T-helper 1 cell treated with Interleukin-12 subunit alpha and Interleukin-12 subunit beta and Interleukin-4 antibody, amounts not matched to agents 30 μg/mL and 1 μg/mL, for 36 hours (primary cell): ENCODE measurements at regions not wholly inside any gene's neighbourhood (a gene's known extent, or its start where the extent isn't known, plus 50 kb on each side); places are given as distances from the start of the nearest gene placed in this dataset.

Experiments used
- H3K27ac Mint-ChIP-seq: one replicate; pipeline ENCODE4 v1.8.0; 2021; ENCODE audit warnings: mild to moderate bottlenecking, mixed read lengths
- H3K27me3 Mint-ChIP-seq: one replicate; pipeline ENCODE4 v1.8.0; 2021; ENCODE audit warnings: low read depth, mixed read lengths
- H3K36me3 Mint-ChIP-seq: one replicate; pipeline ENCODE4 v1.8.0; 2021; ENCODE audit warnings: low read depth, mixed read lengths
- H3K4me1 Mint-ChIP-seq: one replicate; pipeline ENCODE4 v1.8.0; 2021; ENCODE audit warnings: low read depth, mixed read lengths
- H3K4me3 Mint-ChIP-seq: one replicate; pipeline ENCODE4 v1.8.0; 2021; ENCODE audit warnings: mild to moderate bottlenecking, moderate library complexity, mixed read lengths
- H3K9me3 Mint-ChIP-seq: one replicate; pipeline ENCODE4 v1.8.0; 2021; ENCODE audit warnings: mixed read lengths

- H3K4me3 Mint-ChIP-seq, result no peak overlapping the region
- H3K4me1 Mint-ChIP-seq, result no peaks in the 10 kb centered on the region
- H3K9me3 Mint-ChIP-seq, result no peaks in the 10 kb centered on the region
- no peaks in the 10 kb centered on the region for H3K27me3 Mint-ChIP-seq
- no peak overlapping the region for H3K27ac Mint-ChIP-seq
- H3K36me3 Mint-ChIP-seq, result no peaks in the 10 kb centered on the region
Observed at GRCh38 chr13:47170971-47171370, 274.1 kb upstream of the HTR2A start.

- Mint-ChIP-seq H3K9me3 (no peaks in the 10 kb centered on the region), H3K4me3 (no peak overlapping the region), H3K27me3 (no peaks in the 10 kb centered on the region), H3K27ac (no peak overlapping the region), H3K36me3 (no peaks in the 10 kb centered on the region), H3K4me1 (no peaks in the 10 kb centered on the region)
Observed at GRCh38 chr13:47168618-47169017, 271.8 kb upstream of the HTR2A start.

DNA sequence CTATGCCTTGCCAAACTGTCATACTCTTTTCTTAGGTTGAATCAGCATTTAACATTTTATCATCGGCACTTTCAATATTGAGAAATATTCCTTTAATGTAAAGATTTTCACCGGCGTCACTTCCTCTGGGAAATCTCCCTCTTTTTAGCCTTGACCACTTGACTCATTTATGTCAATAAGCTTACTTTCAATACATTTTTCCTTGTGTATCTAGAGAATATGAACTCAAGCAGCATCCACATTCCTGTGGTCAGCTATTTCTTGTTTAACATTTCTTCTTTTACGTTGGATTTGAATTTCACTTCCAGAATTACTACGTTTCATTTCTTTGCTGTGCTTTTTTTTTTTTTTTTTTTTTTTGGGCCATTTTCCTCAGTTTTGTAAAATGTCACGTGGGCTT lies 271.2 kb upstream of the HTR2A start:
- no peaks in the 10 kb centered on the region for H3K27me3 Mint-ChIP-seq
- H3K4me3 Mint-ChIP-seq, result no peak overlapping the region
- no peak overlapping the region for H3K27ac Mint-ChIP-seq

GRCh38 chr13:47166336-47166735 lies 269.5 kb upstream of the HTR2A start:
- no peak overlapping the region for H3K4me3 Mint-ChIP-seq

More for the DNA sequence above, 271.2 kb upstream of the HTR2A start:
- H3K4me1 Mint-ChIP-seq, result no peaks in the 10 kb centered on the region
- no peaks in the 10 kb centered on the region for H3K36me3 Mint-ChIP-seq
- no peaks in the 10 kb centered on the region for H3K9me3 Mint-ChIP-seq

GRCh38 chr13:47159853-47160550 lies 263.1 kb upstream of the HTR2A start:
- H3K27me3 Mint-ChIP-seq, result no peaks in the 10 kb centered on the region
- no peak overlapping the region for H3K27ac Mint-ChIP-seq
- peaks cover 6% of the 10 kb centered on the region for H3K9me3 Mint-ChIP-seq
- no peaks in the 10 kb centered on the region for H3K36me3 Mint-ChIP-seq
- H3K4me3 Mint-ChIP-seq, result no peak overlapping the region
- H3K4me1 Mint-ChIP-seq, result no peaks in the 10 kb centered on the region

More at GRCh38 chr13:47166336-47166735, 269.5 kb upstream of the HTR2A start:
- H3K27ac Mint-ChIP-seq, result no peak overlapping the region
- no peaks in the 10 kb centered on the region for H3K4me1 Mint-ChIP-seq
- no peaks in the 10 kb centered on the region for H3K27me3 Mint-ChIP-seq
- no peaks in the 10 kb centered on the region for H3K36me3 Mint-ChIP-seq
- H3K9me3 Mint-ChIP-seq, result no peaks in the 10 kb centered on the region

DNA sequence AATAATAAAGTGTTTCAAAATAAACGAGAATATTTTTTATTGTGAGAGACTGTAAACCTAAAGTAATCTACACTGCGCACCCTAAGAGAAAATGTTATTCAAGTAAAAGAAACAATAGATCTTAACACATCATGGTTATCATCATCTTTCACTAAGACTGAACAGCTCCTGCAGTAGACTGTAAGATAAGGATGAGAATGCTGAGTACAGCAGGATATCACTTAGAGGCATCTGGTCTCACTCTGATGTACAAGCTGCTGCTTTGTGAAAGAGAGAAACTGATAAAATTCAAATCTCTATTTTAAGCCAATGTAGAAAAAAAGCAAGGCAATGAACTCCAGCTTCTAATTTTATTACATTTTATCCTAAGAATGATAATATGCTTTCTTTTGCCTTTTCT lies 261.7 kb upstream of the HTR2A start:
- H3K27me3 Mint-ChIP-seq, result no peaks in the 10 kb centered on the region
- H3K36me3 Mint-ChIP-seq, result no peaks in the 10 kb centered on the region
- peaks cover 6% of the 10 kb centered on the region for H3K9me3 Mint-ChIP-seq
- no peaks in the 10 kb centered on the region for H3K4me1 Mint-ChIP-seq
- no peak overlapping the region for H3K4me3 Mint-ChIP-seq
- H3K27ac Mint-ChIP-seq, result no peak overlapping the region

GRCh38 chr13:47148543-47148942 lies 251.7 kb upstream of the HTR2A start:
- Mint-ChIP-seq H3K27me3 (peaks cover 15% of the 10 kb centered on the region), H3K4me1 (peaks cover 4% of the 10 kb centered on the region), H3K27ac (no peak overlapping the region), H3K9me3 (no peaks in the 10 kb centered on the region), H3K36me3 (no peaks in the 10 kb centered on the region), H3K4me3 (no peak overlapping the region)

DNA sequence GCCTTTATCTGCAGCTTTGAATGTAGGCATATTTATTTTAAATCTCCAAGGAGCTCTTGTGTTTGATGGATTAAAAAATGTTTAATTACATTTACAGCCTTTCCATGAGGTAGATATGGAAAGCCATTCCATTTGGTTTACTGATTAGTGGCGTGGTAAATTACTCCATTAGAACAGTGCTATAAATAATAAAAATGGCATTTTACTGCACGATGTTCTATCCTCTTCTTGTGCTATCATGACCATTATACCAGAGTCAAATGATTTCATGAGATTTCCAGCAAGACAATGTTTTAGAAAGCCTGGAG lies 250.9 kb upstream of the HTR2A start:
- Mint-ChIP-seq H3K4me3 (no peak overlapping the region), H3K27ac (no peak overlapping the region), H3K4me1 (peaks cover 4% of the 10 kb centered on the region), H3K36me3 (no peaks in the 10 kb centered on the region), H3K27me3 (peaks cover 15% of the 10 kb centered on the region), H3K9me3 (no peaks in the 10 kb centered on the region)

DNA sequence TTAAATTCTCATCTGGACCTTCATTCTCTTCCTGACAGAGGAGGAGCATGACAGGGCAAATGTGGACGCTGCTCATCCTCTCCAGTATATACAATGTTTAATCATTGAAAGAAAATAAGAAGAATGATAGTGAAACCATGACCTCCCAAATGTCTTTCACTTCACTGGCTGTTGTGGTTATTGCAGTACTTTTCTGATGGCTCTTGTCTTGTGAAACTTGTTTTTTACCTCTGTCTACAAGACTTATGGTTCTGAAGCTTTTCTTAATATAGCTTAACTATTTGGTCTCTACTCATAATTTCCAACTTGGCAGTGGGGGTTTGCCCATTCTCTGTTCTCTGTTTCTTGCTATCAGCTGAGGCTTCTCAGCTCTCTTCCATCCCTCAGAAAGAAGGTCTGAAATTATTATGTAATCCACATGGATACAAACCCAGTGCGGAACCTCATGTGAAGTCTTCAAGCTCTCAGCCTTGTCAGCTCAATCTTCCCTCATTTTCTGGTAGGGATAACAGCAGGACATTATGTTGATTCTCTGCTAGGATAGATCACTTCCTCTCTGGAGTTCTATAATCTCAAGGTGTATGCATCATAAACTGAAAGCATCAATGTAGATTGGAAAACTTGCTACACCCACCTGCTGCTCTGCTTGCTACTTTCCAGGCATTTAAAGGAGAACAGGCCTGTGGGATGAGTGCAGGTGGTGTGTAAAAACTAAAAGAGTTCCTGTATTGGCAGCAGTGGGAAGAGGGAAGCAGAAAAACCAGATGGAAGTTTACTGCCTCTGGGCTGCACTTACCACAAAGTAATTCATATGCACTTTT lies 250.3 kb upstream of the HTR2A start:
- peaks cover 13% of the 10 kb centered on the region for H3K27me3 Mint-ChIP-seq

GRCh38 chr13:47146136-47146535 lies 249.3 kb upstream of the HTR2A start:
- H3K4me1 Mint-ChIP-seq, result peaks cover 4% of the 10 kb centered on the region
- H3K27me3 Mint-ChIP-seq, result peaks cover 15% of the 10 kb centered on the region
- H3K9me3 Mint-ChIP-seq, result no peaks in the 10 kb centered on the region
- H3K36me3 Mint-ChIP-seq, result no peaks in the 10 kb centered on the region
- no peak overlapping the region for H3K4me3 Mint-ChIP-seq
- no peak overlapping the region for H3K27ac Mint-ChIP-seq

More for the DNA sequence above, 250.3 kb upstream of the HTR2A start:
- Mint-ChIP-seq H3K27ac (no peak overlapping the region), H3K4me3 (no peak overlapping the region), H3K36me3 (no peaks in the 10 kb centered on the region), H3K4me1 (peaks cover 4% of the 10 kb centered on the region), H3K9me3 (no peaks in the 10 kb centered on the region)

DNA sequence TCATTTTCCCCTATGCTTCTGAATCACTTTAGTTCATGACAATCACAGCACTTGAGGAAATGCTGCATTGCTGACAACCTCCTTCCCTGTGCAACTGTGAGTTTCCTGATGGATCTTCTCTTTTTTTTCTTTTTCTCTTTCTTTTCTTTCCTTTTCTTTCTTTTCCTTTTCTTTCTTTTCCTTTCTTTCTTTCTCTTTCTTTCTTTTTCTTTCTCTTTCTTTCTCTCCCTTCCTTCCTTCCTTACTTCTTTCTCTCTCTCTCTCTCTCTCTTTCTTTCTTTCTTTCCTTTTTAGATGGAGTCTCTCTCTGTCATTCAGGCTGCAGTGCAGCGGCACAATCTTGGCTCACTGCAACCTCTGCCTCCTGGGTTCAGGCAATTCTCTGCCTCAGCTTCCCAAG lies 247.9 kb upstream of the HTR2A start:
- H3K4me3 Mint-ChIP-seq, result no peak overlapping the region
- H3K27me3 Mint-ChIP-seq, result peaks cover 14% of the 10 kb centered on the region
- H3K9me3 Mint-ChIP-seq, result no peaks in the 10 kb centered on the region
- H3K36me3 Mint-ChIP-seq, result no peaks in the 10 kb centered on the region
- no peak overlapping the region for H3K27ac Mint-ChIP-seq
- H3K4me1 Mint-ChIP-seq, result peaks cover 4% of the 10 kb centered on the region

DNA sequence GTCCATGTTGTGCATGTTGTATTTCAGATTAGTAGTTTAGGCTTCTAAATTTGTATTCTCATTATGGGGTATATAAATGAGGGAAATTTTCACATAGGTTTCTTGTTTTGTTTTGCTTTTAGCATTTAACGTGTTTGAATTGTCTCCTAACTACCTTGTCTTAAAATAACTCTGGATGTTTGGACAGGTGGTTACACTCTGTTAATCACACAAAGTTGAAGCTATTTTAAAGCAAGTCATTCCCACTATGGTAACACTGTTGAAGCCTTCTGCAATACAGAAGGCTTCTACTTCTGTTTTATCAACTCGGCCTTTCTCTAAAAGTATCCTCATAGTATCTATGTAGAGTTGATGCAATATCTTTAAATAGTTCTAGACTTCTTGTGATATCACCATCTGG lies 245.3 kb upstream of the HTR2A start:
- no peak overlapping the region for H3K27ac Mint-ChIP-seq
- H3K9me3 Mint-ChIP-seq, result no peaks in the 10 kb centered on the region
- no peaks in the 10 kb centered on the region for H3K36me3 Mint-ChIP-seq
- no peak overlapping the region for H3K4me3 Mint-ChIP-seq
- peaks cover 1% of the 10 kb centered on the region for H3K4me1 Mint-ChIP-seq
- H3K27me3 Mint-ChIP-seq, result peaks cover 14% of the 10 kb centered on the region

DNA sequence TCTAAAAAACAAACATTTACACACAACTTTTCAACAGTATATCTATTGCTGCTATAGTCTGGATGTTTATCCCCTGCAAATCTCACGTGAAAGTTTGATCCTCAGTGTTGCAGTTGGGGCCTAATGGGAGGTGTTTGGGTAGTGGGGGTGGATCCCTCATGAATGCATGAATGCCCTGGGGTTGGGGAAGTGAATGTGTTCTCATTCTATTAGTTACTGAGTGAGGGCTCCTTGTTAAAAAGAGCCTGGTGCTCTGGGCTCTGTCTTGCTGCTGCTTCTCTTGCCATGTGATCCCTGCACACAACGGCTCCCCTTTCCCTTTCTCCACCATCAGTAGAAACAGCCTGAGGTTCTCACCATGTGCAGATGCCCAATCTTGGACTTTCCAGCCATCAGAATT lies 242.7 kb upstream of the HTR2A start:
- no peak overlapping the region for H3K27ac Mint-ChIP-seq
- no peaks in the 10 kb centered on the region for H3K9me3 Mint-ChIP-seq
- peaks cover 13% of the 10 kb centered on the region for H3K27me3 Mint-ChIP-seq
- H3K4me3 Mint-ChIP-seq, result no peak overlapping the region
- peaks cover 2% of the 10 kb centered on the region for H3K4me1 Mint-ChIP-seq
- no peaks in the 10 kb centered on the region for H3K36me3 Mint-ChIP-seq

DNA sequence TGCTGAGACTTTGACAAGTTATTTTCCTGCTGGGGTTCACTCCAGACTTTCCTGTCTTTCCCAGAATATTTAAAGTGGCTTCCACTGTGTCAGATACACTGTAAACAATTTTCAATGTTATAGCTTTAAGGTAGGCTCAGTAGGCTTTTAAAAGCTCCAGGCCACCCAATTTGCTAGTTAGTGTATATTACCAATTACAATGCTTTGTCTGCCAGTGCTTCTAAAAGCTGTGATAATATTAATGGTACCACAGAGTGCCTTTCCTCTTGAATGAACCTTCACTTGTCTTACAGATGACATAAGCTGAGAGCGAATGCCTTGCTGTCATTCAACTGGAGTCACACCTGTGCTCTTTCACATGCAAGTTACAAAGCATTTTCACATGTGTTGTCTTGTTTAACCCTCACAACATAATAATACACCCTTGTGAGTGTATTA lies 239.7 kb upstream of the HTR2A start:
- H3K27me3 Mint-ChIP-seq, result peaks cover 7% of the 10 kb centered on the region
- peaks cover 2% of the 10 kb centered on the region for H3K4me1 Mint-ChIP-seq
- no peak overlapping the region for H3K4me3 Mint-ChIP-seq
- H3K36me3 Mint-ChIP-seq, result no peaks in the 10 kb centered on the region
- no peaks in the 10 kb centered on the region for H3K9me3 Mint-ChIP-seq
- no peak overlapping the region for H3K27ac Mint-ChIP-seq

DNA sequence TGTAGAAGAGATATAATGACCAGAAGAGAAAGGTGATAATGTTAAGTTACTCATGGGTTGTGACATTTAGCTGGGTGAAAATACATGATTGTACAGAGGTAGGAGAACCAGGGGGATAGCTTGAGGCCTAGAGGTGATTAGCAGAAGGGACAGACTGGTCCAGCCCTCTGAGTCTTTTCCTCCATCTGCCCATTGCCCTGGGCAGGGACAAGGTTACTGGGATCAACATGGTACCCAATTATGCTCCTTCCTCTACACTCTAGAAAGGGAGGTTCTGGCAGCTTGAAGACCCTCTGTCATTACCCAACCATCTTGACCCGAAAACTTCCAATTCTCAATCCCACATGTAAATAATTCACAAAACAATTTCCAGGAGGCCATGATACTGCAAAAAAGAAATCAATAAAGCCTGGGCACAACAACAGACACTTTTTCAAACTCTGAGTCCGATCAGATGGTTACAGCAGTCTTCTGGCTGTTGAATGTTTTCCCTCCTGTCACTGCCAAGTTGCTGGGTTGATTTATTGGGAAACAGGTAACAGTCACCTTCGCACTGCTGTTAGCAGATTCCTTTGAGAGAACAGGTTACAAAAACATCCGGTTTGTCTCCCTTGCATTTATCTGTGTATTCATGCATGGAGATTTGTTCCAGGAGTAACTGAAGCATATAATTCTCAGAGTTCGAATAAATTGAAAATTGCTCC lies 239.1 kb upstream of the HTR2A start:
- Mint-ChIP-seq H3K9me3 (no peaks in the 10 kb centered on the region), H3K27me3 (peaks cover 1% of the 10 kb centered on the region), H3K4me1 (peaks cover 2% of the 10 kb centered on the region), H3K36me3 (no peaks in the 10 kb centered on the region), H3K27ac (no peak overlapping the region), H3K4me3 (no peak overlapping the region)
